Left ventricle myocardium inferior (tissue), 1 donor: ENCODE measurements at regions not wholly inside any gene's neighbourhood (a gene's known extent, or its start where the extent isn't known, plus 50 kb on each side); places are given as distances from the start of the nearest gene placed in this dataset.

Experiments used
- DNase-seq: peaks from one replicate; pipeline ENCODE4 v3.0.0-alpha.2; 2020
- H3K27ac ChIP-seq: fragments of 200-600 bp; replicated peaks from 2 replicates; pipeline ENCODE4 v1.8.0; 2021
- H3K27me3 ChIP-seq: fragments of 200-600 bp; 2 replicates; pipeline ENCODE4 v1.8.0; 2021; ENCODE audit warnings: low read depth
- H3K36me3 ChIP-seq: fragments of 200-600 bp; 2 replicates; pipeline ENCODE4 v1.8.0; 2021
- H3K4me1 ChIP-seq: fragments of 200-600 bp; 2 replicates; pipeline ENCODE4 v1.8.0; 2021
- H3K4me3 ChIP-seq: fragments of 200-600 bp; 2 replicates; pipeline ENCODE4 v1.8.0; 2021; ENCODE audit warnings: mild to moderate bottlenecking, moderate library complexity
- H3K9me3 ChIP-seq: fragments of 200-600 bp; replicated peaks from 2 replicates; pipeline ENCODE4 v1.8.0; 2021
- CTCF ChIP-seq: fragments of 200-600 bp; IDR thresholded peaks from 2 replicates; pipeline ENCODE4 v1.8.0; 2021; ENCODE audit warnings: antibody characterized with exemption, mild to moderate bottlenecking, borderline replicate concordance
- intact Hi-C: fragments of 100-400 bp; cut with micrococcal nuclease; formaldehyde crosslinking; loops from one replicate; pipeline ENCODE4 v1.11.0; 2022
- donor health status: DM: no; HTN: yes; CAD: no; lungs with severe emphysema.

GRCh38 chr1:63134501-63135173 is 187.7 kb upstream of the FOXD3 start:
- intact Hi-C loops: no loop called here

GRCh38 chr1:63135174-63135512 is 187.2 kb upstream of the FOXD3 start:
- no peak overlapping the region for H3K4me3 ChIP-seq
- H3K27ac ChIP-seq: no peak overlapping the region
- no peaks in the 10 kb centered on the region for H3K4me1 ChIP-seq
- H3K36me3 ChIP-seq: no peaks in the 10 kb centered on the region
- intact Hi-C loops: no loop called here
- H3K9me3 ChIP-seq: no peaks in the 10 kb centered on the region
- no peak for TF ChIP-seq CTCF
- peaks cover 18% of the 10 kb centered on the region for H3K27me3 ChIP-seq
- DNase-seq: no peak

More at GRCh38 chr1:63134501-63135173, 187.7 kb upstream of the FOXD3 start:
- no peak for TF ChIP-seq CTCF
- Histone ChIP-seq H3K27ac (no peak overlapping the region), H3K27me3 (peaks cover 18% of the 10 kb centered on the region), H3K4me3 (no peak overlapping the region), H3K36me3 (no peaks in the 10 kb centered on the region), H3K4me1 (no peaks in the 10 kb centered on the region), H3K9me3 (no peaks in the 10 kb centered on the region)
- no peak for DNase-seq

GRCh38 chr1:63135801-63136200 is 186.6 kb upstream of the FOXD3 start:
- Histone ChIP-seq H3K36me3 (no peaks in the 10 kb centered on the region), H3K9me3 (no peaks in the 10 kb centered on the region), H3K4me3 (no peak overlapping the region), H3K4me1 (no peaks in the 10 kb centered on the region), H3K27ac (no peak overlapping the region), H3K27me3 (peaks cover 18% of the 10 kb centered on the region)
- no peak for DNase-seq
- no peak for TF ChIP-seq CTCF
- intact Hi-C loops: no loop called here

GRCh38 chr1:63142001-63142400 is 180.4 kb upstream of the FOXD3 start:
- Histone ChIP-seq H3K36me3 (no peaks in the 10 kb centered on the region), H3K9me3 (no peaks in the 10 kb centered on the region), H3K27ac (no peak overlapping the region), H3K27me3 (peaks cover 19% of the 10 kb centered on the region), H3K4me3 (no peak overlapping the region), H3K4me1 (no peaks in the 10 kb centered on the region)
- DNase-seq: no peak
- TF ChIP-seq CTCF: no peak
- intact Hi-C loops: no loop called here

- H3K27me3 ChIP-seq: peaks cover 20% of the 10 kb centered on the region
- no peak overlapping the region for H3K4me3 ChIP-seq
- intact Hi-C loops: no loop called here
- no peak overlapping the region for H3K27ac ChIP-seq
- no peaks in the 10 kb centered on the region for H3K36me3 ChIP-seq
- no peak for TF ChIP-seq CTCF
- no peaks in the 10 kb centered on the region for H3K4me1 ChIP-seq
- no peak for DNase-seq
- no peaks in the 10 kb centered on the region for H3K9me3 ChIP-seq
Measured at GRCh38 chr1:63143482-63143881, 178.9 kb upstream of the FOXD3 start.
